ENCODE measurements at regions not wholly inside any gene's neighbourhood (a gene's known extent, or its start where the extent isn't known, plus 50 kb on each side); places are given as distances from the start of the nearest gene placed in this dataset.

DNA sequence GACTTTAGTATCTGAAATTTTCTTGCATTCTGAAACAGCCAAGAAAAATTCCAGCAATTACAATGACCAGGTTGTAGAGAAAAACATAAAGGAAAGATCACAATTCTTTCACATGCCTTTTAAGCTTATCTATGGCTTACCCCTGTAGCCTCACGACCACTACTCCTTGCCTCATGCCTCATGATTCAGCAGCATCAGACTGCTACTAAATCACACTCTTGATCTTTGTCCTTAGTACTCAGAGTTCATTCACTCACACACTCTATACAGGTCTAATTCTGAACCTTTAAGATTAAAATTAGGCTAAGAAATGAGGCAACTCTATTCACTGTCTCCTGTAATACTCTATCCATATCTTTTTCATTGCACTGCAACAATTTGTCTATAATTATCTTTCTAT is 415.1 kb downstream of the MLLT3 start:
- WGBS, 5 donors, result 34 to 54% (median 50%) methylated on average over 1 of the region's 1 CpG
- H3K4me1 ChIP-seq, result no peaks in the 10 kb centered on the region
- TF ChIP-seq POLR2A (IDR thresholded peaks at IDR 0.05), result no peak
- H3K4me3 ChIP-seq, result no peak overlapping the region
- no peak overlapping the region for H3K27ac ChIP-seq
- H3K27me3 ChIP-seq, result no peaks in the 10 kb centered on the region
- intact Hi-C loops (cut with DNase I; ENCODE audit: low total_unique reads), result no loop called here
- H3K9me3 ChIP-seq, result no peaks in the 10 kb centered on the region
- no peaks in the 10 kb centered on the region for H3K36me3 ChIP-seq
- no peak for DNase-seq

DNA sequence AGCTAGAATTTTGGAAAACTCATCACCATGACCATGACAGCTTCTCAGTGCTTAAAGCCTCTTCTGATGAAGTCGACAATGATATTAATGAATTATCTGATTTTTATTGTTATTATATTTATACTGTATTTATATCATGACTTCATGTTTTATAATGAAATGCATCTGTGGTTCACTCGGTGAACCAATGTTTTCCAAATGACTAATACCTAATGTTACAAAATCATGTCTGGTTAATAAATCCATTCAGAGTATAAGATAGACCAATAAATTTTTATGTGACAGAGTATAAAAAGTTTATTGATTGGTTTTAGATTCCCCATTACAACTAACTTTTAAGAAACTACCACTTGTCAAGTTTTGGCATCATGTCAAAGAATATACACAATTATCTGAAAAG is 416.5 kb downstream of the MLLT3 start:
- DNase-seq, result no peak
- intact Hi-C loops (cut with DNase I; ENCODE audit: low total_unique reads), result no loop called here
- Histone ChIP-seq H3K9me3 (no peaks in the 10 kb centered on the region), H3K27ac (no peak overlapping the region), H3K36me3 (no peaks in the 10 kb centered on the region), H3K4me3 (no peak overlapping the region), H3K27me3 (no peaks in the 10 kb centered on the region), H3K4me1 (peaks cover 0 to 6% (median 0%) of the 10 kb centered on the region in 4 donors)
- TF ChIP-seq POLR2AphosphoS5 (IDR thresholded peaks at IDR 0.05) (no peak), POLR2A (IDR thresholded peaks at IDR 0.05) (no peak), EP300 (IDR thresholded peaks at IDR 0.05) (no peak)
- TF ChIP-seq, protein P1, sequence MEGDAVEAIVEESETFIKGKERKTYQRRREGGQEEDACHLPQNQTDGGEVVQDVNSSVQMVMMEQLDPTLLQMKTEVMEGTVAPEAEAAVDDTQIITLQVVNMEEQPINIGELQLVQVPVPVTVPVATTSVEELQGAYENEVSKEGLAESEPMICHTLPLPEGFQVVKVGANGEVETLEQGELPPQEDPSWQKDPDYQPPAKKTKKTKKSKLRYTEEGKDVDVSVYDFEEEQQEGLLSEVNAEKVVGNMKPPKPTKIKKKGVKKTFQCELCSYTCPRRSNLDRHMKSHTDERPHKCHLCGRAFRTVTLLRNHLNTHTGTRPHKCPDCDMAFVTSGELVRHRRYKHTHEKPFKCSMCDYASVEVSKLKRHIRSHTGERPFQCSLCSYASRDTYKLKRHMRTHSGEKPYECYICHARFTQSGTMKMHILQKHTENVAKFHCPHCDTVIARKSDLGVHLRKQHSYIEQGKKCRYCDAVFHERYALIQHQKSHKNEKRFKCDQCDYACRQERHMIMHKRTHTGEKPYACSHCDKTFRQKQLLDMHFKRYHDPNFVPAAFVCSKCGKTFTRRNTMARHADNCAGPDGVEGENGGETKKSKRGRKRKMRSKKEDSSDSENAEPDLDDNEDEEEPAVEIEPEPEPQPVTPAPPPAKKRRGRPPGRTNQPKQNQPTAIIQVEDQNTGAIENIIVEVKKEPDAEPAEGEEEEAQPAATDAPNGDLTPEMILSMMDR (IDR thresholded peaks at IDR 0.05), result no peak
- 68 to 91% (median 78%) methylated on average over 2 of the region's 2 CpGs for WGBS, 5 donors

GRCh38 chr9:20200991-20201431 is 412.2 kb upstream of the SLC24A2 start:
- TF ChIP-seq POLR2A (IDR thresholded peaks at IDR 0.05) (no peak), POLR2AphosphoS5 (IDR thresholded peaks at IDR 0.05) (no peak), EP300 (IDR thresholded peaks at IDR 0.05) (no peak)
- TF ChIP-seq, protein P1 (IDR thresholded peaks at IDR 0.05), result no peak
- no peak for DNase-seq
- H3K27me3 ChIP-seq, result no peaks in the 10 kb centered on the region
- intact Hi-C loops (cut with DNase I; ENCODE audit: low total_unique reads), result no loop called here
- no peaks in the 10 kb centered on the region for H3K36me3 ChIP-seq
- peaks cover 0 to 6% (median 0%) of the 10 kb centered on the region in 4 donors for H3K4me1 ChIP-seq
- no peak overlapping the region for H3K4me3 ChIP-seq
- H3K27ac ChIP-seq, result no peak overlapping the region
- 6 to 33% (median 21%) methylated on average over 1 of the region's 1 CpG for WGBS, 5 donors
- peaks cover 0 to 7% (median 3%) of the 10 kb centered on the region in 4 donors for H3K9me3 ChIP-seq

- no peak for DNase-seq
- Histone ChIP-seq H3K4me1 (peaks cover 0 to 6% (median 0%) of the 10 kb centered on the region in 4 donors), H3K36me3 (no peaks in the 10 kb centered on the region), H3K27me3 (no peaks in the 10 kb centered on the region), H3K4me3 (no peak overlapping the region), H3K9me3 (peaks cover 0 to 7% (median 5%) of the 10 kb centered on the region in 4 donors), H3K27ac (no peak overlapping the region)
- WGBS, 5 donors, result 60 to 80% (median 73%) methylated on average over 2 of the region's 2 CpGs
- intact Hi-C loops (cut with DNase I; ENCODE audit: low total_unique reads), result no loop called here
- no peak for TF ChIP-seq POLR2A (IDR thresholded peaks at IDR 0.05)
- TF ChIP-seq, protein P1 (IDR thresholded peaks at IDR 0.05), result no peak
- TF ChIP-seq EP300 (IDR thresholded peaks at IDR 0.05), result no peak
- TF ChIP-seq POLR2AphosphoS5 (IDR thresholded peaks at IDR 0.05), result no peak
These were observed 411.7 kb upstream of the SLC24A2 start for GRCh38 chr9:20200581-20200980.

DNA sequence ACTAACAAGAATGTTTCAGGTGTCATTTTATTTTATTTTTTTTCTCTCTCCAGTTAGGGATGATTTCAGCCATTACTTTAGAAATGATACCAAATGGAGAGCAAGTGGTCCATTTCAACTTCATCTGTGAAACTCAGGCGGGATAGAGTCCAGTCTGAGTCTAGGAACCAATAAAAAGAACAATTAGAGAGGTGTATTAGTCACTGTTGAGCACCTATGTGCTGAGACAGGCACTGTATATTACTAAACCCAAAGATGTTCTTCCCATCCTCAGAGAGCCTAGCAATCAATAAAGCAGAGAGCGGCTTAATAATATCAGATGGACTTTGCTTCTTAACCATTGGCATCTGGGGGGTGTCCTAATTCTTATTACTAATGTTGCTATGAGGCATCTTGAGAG is 410.3 kb upstream of the SLC24A2 start:
- DNase-seq, result no peak
- Histone ChIP-seq H3K27ac (no peak overlapping the region), H3K9me3 (peaks cover 0 to 13% (median 5%) of the 10 kb centered on the region in 4 donors), H3K4me1 (peaks cover 0 to 6% (median 0%) of the 10 kb centered on the region in 4 donors), H3K27me3 (no peaks in the 10 kb centered on the region), H3K4me3 (no peak overlapping the region), H3K36me3 (no peaks in the 10 kb centered on the region)
- intact Hi-C loops (cut with DNase I; ENCODE audit: low total_unique reads), result no loop called here
- TF ChIP-seq EP300 (IDR thresholded peaks at IDR 0.05) (no peak), POLR2AphosphoS5 (IDR thresholded peaks at IDR 0.05) (no peak), POLR2A (IDR thresholded peaks at IDR 0.05) (no peak)
- WGBS, 5 donors, result 43 to 91% (median 89%) methylated on average over 2 of the region's 2 CpGs

Data from stomach (tissue), 8 donors.